HK-2 (cell line): ENCODE measurements at regions not wholly inside any gene's neighbourhood (a gene's known extent, or its start where the extent isn't known, plus 50 kb on each side); places are given as distances from the start of the nearest gene placed in this dataset.

Experiments used
- DNase-seq: peaks from one replicate; pipeline ENCODE4 v3.0.0-alpha.2; 2018; ENCODE audit not compliant: unreplicated experiment

- DNase-seq = no peak
These were observed 53.5 kb upstream of the VGLL3 start for GRCh38 chr3:87044409-87044808.

GRCh38 chr3:87041191-87041590 is 50.2 kb upstream of the VGLL3 start:
- DNase-seq = no peak
